GM13977 (cell line): ENCODE measurements at regions not wholly inside any gene's neighbourhood (a gene's known extent, or its start where the extent isn't known, plus 50 kb on each side); places are given as distances from the start of the nearest gene placed in this dataset.

Source experiments
- DNase-seq: peaks from one replicate; pipeline ENCODE4 v3.0.0; 2012; ENCODE audit warnings: low spot score
- CTCF ChIP-seq: IDR thresholded peaks from 2 replicates; pipeline ENCODE4 v1.5.1; 2012; ENCODE audit warnings: mild to moderate bottlenecking, control low read depth; ENCODE audit not compliant: insufficient read depth; ENCODE audit errors: extremely low read depth, missing control alignments
- in situ Hi-C: fragments of 300-500 bp; cut with MboI; formaldehyde crosslinking; loops from one replicate; pipeline ENCODE4 v1.12.0; 2022; ENCODE audit warnings: low sequenced_read_pairs, low pct_unique_long_range_greater_than_20kb, mixed read lengths, inconsistent platforms; ENCODE audit not compliant: unreplicated experiment

- in situ Hi-C loops: no loop called here
- DNase-seq: no peak
- no peak for TF ChIP-seq CTCF
These were observed 623.7 kb downstream of the BNC2 start for GRCh38 chr9:16246785-16247184.

DNA sequence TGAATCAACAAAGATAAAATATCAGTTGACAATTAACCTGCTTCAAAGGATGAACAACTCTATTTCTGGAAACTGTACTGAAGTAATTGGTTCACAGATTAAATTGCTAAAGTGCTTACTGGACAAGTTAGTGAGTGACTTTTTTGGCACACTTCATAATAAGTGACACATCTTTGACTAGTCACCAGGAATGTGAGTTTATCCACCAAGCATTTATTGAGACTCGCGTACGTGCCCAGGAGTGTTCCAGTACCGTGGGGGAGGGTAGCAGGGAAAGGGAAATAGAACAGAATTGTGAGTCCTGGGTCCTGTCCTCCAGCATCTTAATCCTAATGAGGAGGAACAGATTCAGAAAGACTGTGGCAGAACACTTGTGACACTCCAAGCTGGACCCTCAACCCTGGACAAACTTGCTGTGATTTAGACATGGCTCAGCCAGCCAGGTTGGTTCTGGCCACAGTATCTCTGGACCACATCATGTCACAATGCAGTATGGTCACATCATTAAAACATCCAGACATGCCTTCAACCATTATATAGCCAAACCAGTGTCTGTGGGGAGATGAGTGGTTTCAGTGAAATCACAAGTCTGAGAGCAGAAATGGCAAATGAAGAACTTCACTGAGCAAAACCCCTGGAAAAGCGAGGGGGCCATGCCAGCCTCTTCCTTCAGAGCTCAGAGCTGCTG, 623.1 kb downstream of the BNC2 start:
- no peak for DNase-seq
- no peak for TF ChIP-seq CTCF
- in situ Hi-C loops: no loop called here

DNA sequence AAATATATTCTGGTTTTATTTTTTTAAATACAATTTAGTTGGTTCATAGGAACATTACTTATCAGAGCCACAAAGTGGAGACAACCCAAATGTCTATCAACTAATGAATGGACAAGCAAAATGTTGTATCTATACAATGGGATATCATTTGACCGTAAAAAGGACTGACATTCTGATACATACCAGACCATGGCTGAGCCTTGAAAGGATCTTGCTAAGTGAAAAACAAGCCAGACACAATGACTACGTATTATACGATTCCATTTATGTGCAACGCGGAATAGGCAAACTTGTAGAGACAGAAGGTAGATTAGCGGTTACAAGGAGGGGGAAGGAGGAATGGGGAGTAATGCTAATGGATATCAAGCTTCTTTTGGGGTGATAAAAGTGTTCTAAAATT, 621.6 kb downstream of the BNC2 start:
- DNase-seq: no peak
- in situ Hi-C loops: no loop called here
- TF ChIP-seq CTCF: no peak

DNA sequence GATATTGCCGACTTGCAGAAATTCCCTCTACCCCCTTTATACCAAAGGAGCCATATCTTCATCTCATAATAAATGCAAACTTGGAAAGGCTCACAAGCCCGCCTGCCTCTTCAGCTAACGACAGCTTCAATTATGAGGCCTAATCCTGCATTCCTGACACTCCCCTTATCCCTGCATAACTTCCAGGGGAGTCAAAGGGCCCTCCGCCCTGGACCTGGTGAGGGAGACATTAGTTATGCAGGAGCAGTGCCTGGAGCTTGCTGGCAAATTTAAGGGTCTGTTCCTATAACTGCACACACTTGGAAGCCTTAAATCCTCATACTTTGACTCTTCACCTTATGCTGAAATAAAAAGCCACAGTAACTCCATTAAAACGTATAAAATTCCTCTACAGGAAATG, 617.9 kb downstream of the BNC2 start:
- in situ Hi-C loops: no loop called here
- DNase-seq: no peak
- no peak for TF ChIP-seq CTCF

- DNase-seq: no peak
- in situ Hi-C loops: no loop called here
- TF ChIP-seq CTCF: no peak
These were observed 615.8 kb downstream of the BNC2 start for GRCh38 chr9:16254674-16255073.

DNA sequence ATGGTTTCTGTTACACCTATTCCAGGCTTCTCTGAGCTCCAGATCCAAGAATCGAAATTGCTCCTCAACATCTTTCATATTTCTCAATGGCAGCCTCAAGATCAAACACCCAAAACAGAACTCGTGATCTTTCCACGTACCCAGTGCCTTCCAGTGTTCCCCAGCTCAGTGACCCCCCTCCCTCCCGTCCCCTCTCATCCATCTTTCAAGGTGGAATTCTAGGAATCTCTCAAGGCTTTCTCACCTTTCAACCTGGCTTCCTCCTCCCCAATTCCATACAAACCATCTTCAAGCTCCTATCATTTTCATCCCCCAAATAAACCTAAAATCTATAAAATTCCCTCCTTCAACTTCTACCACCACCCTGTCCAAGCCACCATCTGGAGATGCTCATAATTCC, 615.3 kb downstream of the BNC2 start:
- in situ Hi-C loops: no loop called here
- no peak for TF ChIP-seq CTCF
- DNase-seq: no peak

DNA sequence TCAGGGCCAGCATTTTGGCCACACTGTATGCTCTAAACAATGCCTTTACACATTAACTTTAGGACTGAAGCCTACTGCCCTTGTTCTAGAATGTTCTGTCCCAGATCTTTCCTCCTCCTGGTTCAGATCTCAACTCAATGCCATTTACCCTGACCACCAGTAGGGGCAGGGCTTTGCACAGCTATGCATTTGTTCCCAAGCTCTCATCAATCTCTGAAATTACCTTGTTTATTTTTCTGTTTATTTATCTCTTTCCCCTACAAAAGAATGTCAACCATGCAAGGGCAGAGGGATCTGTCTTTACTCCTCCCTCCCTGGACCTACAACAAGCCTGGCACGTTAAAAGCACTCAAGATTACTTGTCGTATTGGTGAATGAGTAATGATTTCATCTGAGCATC, 612.9 kb downstream of the BNC2 start:
- DNase-seq: no peak
- TF ChIP-seq CTCF: no peak
- in situ Hi-C loops: no loop called here
